Trophoblast cell (in vitro differentiated cells and primary cell): ENCODE measurements at regions not wholly inside any gene's neighbourhood (a gene's known extent, or its start where the extent isn't known, plus 50 kb on each side); places are given as distances from the start of the nearest gene placed in this dataset.

Experiments
- DNase-seq, 2 donors: peaks; one replicate each; pipeline ENCODE4 v3.0.0-alpha.2; 2016
- H2AFZ ChIP-seq: 2 replicates; pipeline ENCODE4 v1.6.1; 2013; ENCODE audit warnings: low read length, moderate library complexity, mild to moderate bottlenecking; ENCODE audit not compliant: insufficient read depth, poor library complexity
- H2AK5ac ChIP-seq: 2 replicates; pipeline ENCODE4 v1.6.1; 2013; ENCODE audit warnings: mild to moderate bottlenecking, low read length
- H2BK120ac ChIP-seq: 2 replicates; pipeline ENCODE4 v1.6.1; 2013; ENCODE audit warnings: low read length, mild to moderate bottlenecking, moderate library complexity; ENCODE audit not compliant: insufficient read depth, poor library complexity
- H2BK12ac ChIP-seq: 2 replicates; pipeline ENCODE4 v1.6.1; 2013; ENCODE audit warnings: mild to moderate bottlenecking, low read length, moderate library complexity
- H2BK5ac ChIP-seq: 2 replicates; pipeline ENCODE4 v1.6.1; 2013; ENCODE audit warnings: low read length, low read depth, moderate library complexity, mild to moderate bottlenecking; ENCODE audit not compliant: poor library complexity
- H3K14ac ChIP-seq: 2 replicates; pipeline ENCODE4 v1.6.1; 2013; ENCODE audit warnings: mild to moderate bottlenecking, low read length
- H3K18ac ChIP-seq: 2 replicates; pipeline ENCODE4 v1.6.1; 2013; ENCODE audit warnings: mild to moderate bottlenecking, low read length
- H3K23ac ChIP-seq: 2 replicates; pipeline ENCODE4 v1.6.1; 2013; ENCODE audit warnings: low read length
- H3K27ac ChIP-seq: 2 replicates; pipeline ENCODE4 v1.5.1; 2013; ENCODE audit warnings: low read depth, mild to moderate bottlenecking, inconsistent platforms, low read length, moderate library complexity
- H3K27me3 ChIP-seq: 2 replicates; pipeline ENCODE4 v1.6.1; 2013; ENCODE audit warnings: inconsistent platforms, mild to moderate bottlenecking, low read length, moderate library complexity; ENCODE audit not compliant: insufficient read depth
- H3K36me3 ChIP-seq, 2 experiments: 1 replicate in 1 of 2; 2 replicates in 1 of 2; pipeline ENCODE4 v1.6.1; 2013; ENCODE audit warnings: low read length in 2 of 2, mild to moderate bottlenecking in 2 of 2, moderate library complexity in 1 of 2; ENCODE audit not compliant: insufficient read depth in 2 of 2, control insufficient read depth in 1 of 2
- H3K4ac ChIP-seq: 2 replicates; pipeline ENCODE4 v1.6.1; 2013; ENCODE audit warnings: low read depth, mild to moderate bottlenecking, low read length, moderate library complexity
- H3K4me1 ChIP-seq, 2 experiments: 1 replicate in 1 of 2; 2 replicates in 1 of 2; pipeline ENCODE4 v1.6.1; 2013; ENCODE audit warnings: low read length in 2 of 2, mild to moderate bottlenecking in 2 of 2, moderate library complexity in 1 of 2; ENCODE audit not compliant: insufficient read depth in 2 of 2, control insufficient read depth in 1 of 2
- H3K4me2 ChIP-seq: 2 replicates; pipeline ENCODE4 v1.6.1; 2013; ENCODE audit warnings: inconsistent platforms, mild to moderate bottlenecking, low read length, moderate library complexity
- H3K4me3 ChIP-seq: 2 replicates; pipeline ENCODE4 v1.5.1; 2013; ENCODE audit warnings: mild to moderate bottlenecking, low read depth, low read length, inconsistent platforms
- H3K79me1 ChIP-seq: one replicate; pipeline ENCODE4 v1.6.1; 2013; ENCODE audit warnings: low read length
- H3K79me2 ChIP-seq: 2 replicates; pipeline ENCODE4 v1.6.1; 2013; ENCODE audit warnings: low read length, mild to moderate bottlenecking; ENCODE audit not compliant: control insufficient read depth, insufficient read depth, poor library complexity
- H3K9ac ChIP-seq: 2 replicates; pipeline ENCODE4 v1.6.1; 2013; ENCODE audit warnings: mild to moderate bottlenecking, low read length
- H3K9me3 ChIP-seq: 2 replicates; pipeline ENCODE4 v1.6.1; 2013; ENCODE audit warnings: low read depth, mild to moderate bottlenecking, control low read depth, inconsistent platforms, low read length; ENCODE audit not compliant: insufficient read depth
- H4K12ac ChIP-seq: 2 replicates; pipeline ENCODE4 v1.6.1; 2013; ENCODE audit warnings: low read depth, mild to moderate bottlenecking, low read length, moderate library complexity
- H4K8ac ChIP-seq: 2 replicates; pipeline ENCODE4 v1.6.1; 2013; ENCODE audit warnings: low read depth, mild to moderate bottlenecking, low read length, moderate library complexity
- H4K91ac ChIP-seq: one replicate; pipeline ENCODE4 v1.6.1; 2013; ENCODE audit warnings: low read depth, mild to moderate bottlenecking, low read length, moderate library complexity
- WGBS: extraction: QIAGEN DNeasy Blood & Tissue Kit; methylation state at CpG from one replicate; pipeline ENCODE4 v1.1.7; 2013; ENCODE audit warnings: missing lambda C conversion rate; ENCODE audit not compliant: insufficient read length, insufficient coverage; ENCODE audit errors: extremely low coverage; 5-methylcytosine and 5-hydroxymethylcytosine counted together

GRCh38 chr20:19882446-19882845 lies 124.4 kb downstream of the RIN2 start:
- Histone ChIP-seq H3K27ac (no peak overlapping the region), H4K91ac (peak overlapping the region; percentile 11), H3K4me1 (peaks cover 14 to 28% of the 10 kb centered on the region in 2 experiments), H3K79me2 (peaks cover 1% of the 10 kb centered on the region), H2AFZ (no peak overlapping the region), H3K4ac (peak overlapping the region; percentile 54), H2BK5ac (no peak overlapping the region), H3K23ac (no peak overlapping the region), H3K14ac (no peak overlapping the region), H2AK5ac (peak overlapping the region; percentile 29), H3K4me2 (no peak overlapping the region), H3K9me3 (no peaks in the 10 kb centered on the region), H3K18ac (peak overlapping the region; percentile 61), H4K8ac (no peak overlapping the region), H3K36me3 (no peaks in the 10 kb centered on the region), H3K79me1 (peaks cover 26% of the 10 kb centered on the region), H3K27me3 (no peaks in the 10 kb centered on the region), H4K12ac (no peak overlapping the region), H3K9ac (no peak overlapping the region), H2BK120ac (peak overlapping the region; percentile 65), H2BK12ac (peak overlapping the region; percentile 87), H3K4me3 (no peak overlapping the region)
- no CpG with 5 or more reads among the region's 3 CpGs for WGBS
- peak in 1 of 2 donors; percentile 64 for DNase-seq

GRCh38 chr20:19883501-19883900 lies 125.4 kb downstream of the RIN2 start:
- Histone ChIP-seq H2BK5ac (peak overlapping the region; percentile 11), H3K27ac (no peak overlapping the region), H3K27me3 (no peaks in the 10 kb centered on the region), H3K79me2 (peaks cover 1% of the 10 kb centered on the region), H4K8ac (peak overlapping the region; percentile 13), H3K23ac (no peak overlapping the region), H4K12ac (no peak overlapping the region), H3K18ac (peak overlapping the region; percentile 6), H4K91ac (peak overlapping the region; percentile 53), H3K14ac (peak overlapping the region; percentile 24), H2BK12ac (peak overlapping the region; percentile 61), H3K4me3 (no peak overlapping the region), H3K79me1 (peaks cover 32% of the 10 kb centered on the region), H2AK5ac (peak overlapping the region; percentile 18), H3K4me2 (no peak overlapping the region), H3K9me3 (no peaks in the 10 kb centered on the region), H3K36me3 (no peaks in the 10 kb centered on the region), H3K4ac (peak overlapping the region; percentile 39), H3K4me1 (peaks cover 22 to 36% of the 10 kb centered on the region in 2 experiments), H3K9ac (no peak overlapping the region), H2AFZ (no peak overlapping the region), H2BK120ac (peak overlapping the region; percentile 44)
- peak; percentile 77 to 85 for DNase-seq
- WGBS: no CpG with 5 or more reads among the region's 3 CpGs

GRCh38 chr20:19885594-19885938 lies 127.5 kb downstream of the RIN2 start:
- peaks cover 3% of the 10 kb centered on the region for H3K79me2 ChIP-seq
- H3K27ac ChIP-seq: peak overlapping the region; percentile 76
- H4K8ac ChIP-seq: no peak overlapping the region
- no peak overlapping the region for H3K4ac ChIP-seq
- H2BK120ac ChIP-seq: peak overlapping the region; percentile 49
- H2BK12ac ChIP-seq: no peak overlapping the region
- peaks cover 36% of the 10 kb centered on the region for H3K79me1 ChIP-seq
- H2AFZ ChIP-seq: no peak overlapping the region
- no CpG with 5 or more reads among the region's 5 CpGs for WGBS
- no peak overlapping the region for H3K4me3 ChIP-seq
- H4K12ac ChIP-seq: no peak overlapping the region
- no peak overlapping the region for H3K9ac ChIP-seq
- no peak overlapping the region for H3K14ac ChIP-seq
- H4K91ac ChIP-seq: peak overlapping the region; percentile 58
- peak overlapping the region; percentile 14 for H2BK5ac ChIP-seq
- H3K9me3 ChIP-seq: no peaks in the 10 kb centered on the region
- peaks cover 0 to 3% of the 10 kb centered on the region in 2 experiments for H3K36me3 ChIP-seq
- H3K4me1 ChIP-seq: peaks cover 30 to 42% of the 10 kb centered on the region in 2 experiments
- DNase-seq: no peak
- H3K4me2 ChIP-seq: no peak overlapping the region
- no peaks in the 10 kb centered on the region for H3K27me3 ChIP-seq
- H3K18ac ChIP-seq: no peak overlapping the region
- no peak overlapping the region for H2AK5ac ChIP-seq
- H3K23ac ChIP-seq: no peak overlapping the region

GRCh38 chr20:19885939-19886660 lies 128.0 kb downstream of the RIN2 start:
- peaks cover 30 to 41% of the 10 kb centered on the region in 2 experiments for H3K4me1 ChIP-seq

More at GRCh38 chr20:19885939-19886660, 128.0 kb downstream of the RIN2 start:
- peak overlapping the region; percentile 5 for H4K8ac ChIP-seq
- peak overlapping the region; percentile 16 for H2AK5ac ChIP-seq
- peak overlapping the region; percentile 80 for H3K4ac ChIP-seq
- H3K27me3 ChIP-seq: no peaks in the 10 kb centered on the region
- DNase-seq: peak in 1 of 2 donors; percentile 51
- H3K18ac ChIP-seq: peak overlapping the region; percentile 8
- H3K9ac ChIP-seq: peak overlapping the region; percentile 8
- peak overlapping the region; percentile 78 for H4K91ac ChIP-seq
- H3K79me1 ChIP-seq: peaks cover 36% of the 10 kb centered on the region
- H3K36me3 ChIP-seq: peaks cover 0 to 3% of the 10 kb centered on the region in 2 experiments
- peak overlapping the region; percentile 7 for H3K14ac ChIP-seq
- H2BK12ac ChIP-seq: peak overlapping the region; percentile 50
- H3K9me3 ChIP-seq: no peaks in the 10 kb centered on the region
- peak overlapping the region; percentile 23 for H2BK120ac ChIP-seq
- H2AFZ ChIP-seq: no peak overlapping the region
- no peak overlapping the region for H4K12ac ChIP-seq
- peak overlapping the region; percentile 87 for H2BK5ac ChIP-seq
- peak overlapping the region; percentile 85 for H3K27ac ChIP-seq
- WGBS: 100% methylated on average over 1 of the region's 16 CpGs
- peaks cover 3% of the 10 kb centered on the region for H3K79me2 ChIP-seq
- no peak overlapping the region for H3K4me3 ChIP-seq
- H3K4me2 ChIP-seq: peak overlapping the region; percentile 14
- H3K23ac ChIP-seq: no peak overlapping the region
